Eye (tissue), 1 donor: ENCODE measurements at regions not wholly inside any gene's neighbourhood (a gene's known extent, or its start where the extent isn't known, plus 50 kb on each side); places are given as distances from the start of the nearest gene placed in this dataset.
"Not testable (repeated sequence)": the region's sequence is repeated elsewhere in the genome, so short reads cannot be mapped to it uniquely, and the experiment has no call there.

Experiments
- DNase-seq: peaks from one replicate; pipeline ENCODE4 v3.0.0-alpha.2; 2015

GRCh38 chr2:21908712-21909380, 785.1 kb downstream of the TDRD15 start:
- DNase-seq: not testable (repeated sequence)

GRCh38 chr2:21910832-21911507, 787.2 kb downstream of the TDRD15 start:
- DNase-seq: no peak

GRCh38 chr2:21912405-21912804, 788.6 kb downstream of the TDRD15 start:
- DNase-seq: no peak

DNA sequence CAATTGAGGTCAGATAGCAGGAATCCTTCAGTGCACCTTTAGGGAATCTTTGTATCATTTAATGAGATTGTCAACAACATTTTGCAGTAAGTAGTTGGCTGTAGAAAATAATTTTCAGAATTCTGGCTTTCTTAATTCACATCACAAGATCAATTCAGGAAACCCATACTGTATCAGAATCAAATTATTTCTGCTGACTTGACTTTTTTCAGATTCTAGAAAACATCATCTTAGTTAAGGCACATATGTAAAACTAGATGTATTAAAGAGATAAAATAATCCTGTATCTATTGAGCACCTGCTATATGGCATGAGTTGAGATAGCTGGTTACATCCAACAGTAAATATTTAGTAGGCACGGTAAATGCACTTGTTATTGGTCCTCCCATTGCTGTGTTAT, 791.4 kb downstream of the TDRD15 start:
- DNase-seq: no peak

- DNase-seq: peak; percentile 77
These were observed 793.3 kb downstream of the TDRD15 start for GRCh38 chr2:21916934-21917522.

DNA sequence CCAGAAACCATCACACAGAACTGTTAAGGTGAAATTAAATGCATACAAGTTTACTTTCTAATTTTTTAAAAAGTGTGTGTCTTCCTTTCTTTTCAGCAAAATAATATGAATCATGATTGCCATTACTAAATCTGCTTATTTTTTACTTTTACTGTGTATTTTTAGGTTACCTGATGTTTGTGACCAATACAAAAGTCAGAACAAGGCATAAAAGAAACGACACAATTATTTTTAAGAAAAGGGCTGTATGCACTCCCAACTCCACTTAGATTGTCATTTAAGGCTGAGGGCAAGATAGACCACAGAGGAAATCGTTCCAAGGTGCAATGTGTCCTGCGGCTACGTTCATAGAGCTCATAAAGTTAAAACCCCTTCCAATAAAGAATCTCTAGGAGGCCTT, 797.0 kb downstream of the TDRD15 start:
- no peak for DNase-seq

DNA sequence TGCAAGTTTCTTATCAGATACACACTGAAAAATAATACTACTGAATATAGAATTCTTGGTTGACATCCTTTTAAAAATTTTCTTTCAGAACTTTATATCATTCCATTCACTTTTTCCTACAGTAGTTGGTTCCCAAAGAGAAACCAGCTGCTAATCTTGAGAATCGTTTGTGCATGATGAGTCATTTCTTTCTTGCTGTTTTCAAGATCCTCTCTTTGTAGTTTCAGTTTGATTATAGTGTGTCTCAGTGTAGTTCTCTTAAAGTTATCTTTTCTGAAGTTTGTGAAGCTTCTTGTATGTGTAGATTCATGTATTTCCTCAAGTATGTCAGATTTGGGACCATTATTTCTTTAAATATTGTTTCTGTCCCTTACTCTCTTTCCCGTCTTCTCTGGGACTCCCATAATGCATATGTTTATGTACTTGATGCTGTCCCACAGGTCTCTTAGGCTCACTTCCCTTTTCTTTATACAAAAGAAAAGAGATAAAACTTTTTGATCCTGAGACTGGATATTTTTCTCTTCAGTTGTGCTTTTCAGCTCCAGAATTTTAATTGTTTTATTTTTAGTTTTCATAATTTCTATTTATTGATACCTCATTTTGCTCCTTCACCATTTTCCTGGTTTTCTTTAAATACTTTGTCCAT, 801.0 kb downstream of the TDRD15 start:
- DNase-seq: no peak

GRCh38 chr2:21928292-21928691, 804.5 kb downstream of the TDRD15 start:
- no peak for DNase-seq

DNA sequence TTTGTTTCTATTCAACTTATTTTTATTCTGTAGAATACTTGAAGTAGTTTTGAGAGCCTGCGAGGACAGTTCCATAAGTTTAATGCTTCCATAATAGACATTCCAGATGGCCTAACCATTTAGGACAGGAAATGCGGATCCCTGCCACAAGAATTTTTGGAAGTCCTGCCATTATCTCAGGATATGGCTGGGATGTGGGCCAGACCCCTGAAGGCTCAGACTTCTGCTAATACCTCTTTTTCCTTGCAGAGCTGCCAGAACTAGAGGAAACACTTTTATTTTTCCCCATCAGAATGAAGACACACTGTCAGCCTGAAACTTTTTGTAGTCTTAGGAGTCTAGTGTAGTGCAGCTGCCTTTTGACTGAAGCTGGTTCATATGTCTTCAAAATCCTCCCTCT, 806.5 kb downstream of the TDRD15 start:
- DNase-seq: no peak

DNA sequence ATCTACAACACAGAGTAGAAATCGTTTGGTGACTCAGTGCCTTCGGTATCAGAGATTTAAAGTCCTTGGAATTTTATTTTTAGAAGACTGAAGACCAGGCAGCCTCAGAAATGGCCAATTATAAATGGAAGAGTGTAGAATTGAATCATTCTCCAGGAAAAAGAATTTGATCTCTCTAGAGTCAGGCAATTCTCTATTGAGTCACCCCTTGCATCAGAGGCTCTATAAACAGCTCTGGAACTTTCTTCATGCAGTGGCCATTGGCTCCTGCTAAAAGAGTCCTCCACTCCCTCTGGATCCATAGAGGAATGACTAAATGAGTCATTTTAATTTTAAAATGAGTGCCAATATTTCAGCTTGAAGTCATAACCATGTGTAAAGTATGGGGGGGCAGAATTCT, 816.2 kb downstream of the TDRD15 start:
- DNase-seq: no peak

DNA sequence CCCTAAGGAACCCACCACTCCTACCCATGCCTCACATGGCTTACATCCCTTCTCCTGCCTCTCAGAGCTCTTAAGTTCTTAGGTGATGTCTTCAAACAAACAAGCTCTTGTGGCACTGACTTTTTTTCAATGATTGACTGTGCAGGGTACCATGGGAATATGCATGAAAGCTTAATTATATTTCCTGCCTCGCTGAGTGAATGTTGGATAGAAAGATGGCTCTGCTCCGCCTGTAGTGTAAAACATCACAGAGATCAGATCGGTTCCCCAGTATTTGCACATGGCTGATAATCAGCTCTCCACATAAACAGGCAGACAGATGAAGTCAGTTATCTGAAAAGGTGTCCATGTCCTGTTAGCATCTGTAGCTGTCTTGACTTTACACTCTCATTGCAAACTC, 820.8 kb downstream of the TDRD15 start:
- DNase-seq: peak; percentile 35

DNA sequence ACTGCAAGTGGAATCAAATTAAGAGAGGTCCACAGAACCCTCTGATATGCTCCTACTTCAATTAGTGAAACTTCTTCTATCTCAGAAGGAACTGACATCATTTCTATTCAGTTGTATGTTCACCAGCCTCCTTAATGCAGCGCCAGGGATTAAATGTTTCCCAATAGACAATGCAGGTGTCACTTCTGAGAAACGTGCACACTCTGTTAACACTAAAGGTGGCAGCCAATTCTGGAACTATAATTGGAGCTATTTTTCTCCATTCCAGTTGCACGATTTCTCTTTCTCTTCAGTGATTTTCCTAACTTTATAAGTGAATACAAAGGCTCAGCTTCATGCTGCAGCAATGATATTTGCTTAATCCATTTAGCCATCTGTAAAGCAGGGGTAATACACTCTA, 821.9 kb downstream of the TDRD15 start:
- DNase-seq: no peak

DNA sequence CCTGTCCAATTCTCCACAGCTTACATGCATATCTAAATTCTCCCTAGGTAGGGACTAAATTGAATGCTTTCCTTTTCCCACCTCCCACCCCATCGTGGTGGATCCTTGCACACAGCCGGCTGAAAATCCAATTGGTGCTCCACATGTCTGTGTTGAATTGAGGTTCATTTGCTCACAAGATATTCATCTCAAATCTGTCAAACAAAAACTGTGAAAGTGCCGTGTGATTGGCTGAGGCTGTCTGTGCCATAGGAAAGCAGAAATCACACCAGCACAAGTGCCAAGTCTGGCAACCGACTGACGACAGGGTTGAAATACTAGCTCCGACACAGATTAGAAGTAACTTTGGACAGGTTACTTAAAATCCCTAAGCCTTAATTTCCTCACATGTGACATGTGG, 823.3 kb downstream of the TDRD15 start:
- no peak for DNase-seq

- no peak for DNase-seq
These were observed 842.4 kb downstream of the TDRD15 start for GRCh38 chr2:21966139-21966538.

- no peak for DNase-seq
These were observed 847.2 kb downstream of the TDRD15 start for GRCh38 chr2:21970971-21971370.

- DNase-seq: peak; percentile 67
These were observed 848.8 kb downstream of the TDRD15 start for GRCh38 chr2:21972586-21972985.

DNA sequence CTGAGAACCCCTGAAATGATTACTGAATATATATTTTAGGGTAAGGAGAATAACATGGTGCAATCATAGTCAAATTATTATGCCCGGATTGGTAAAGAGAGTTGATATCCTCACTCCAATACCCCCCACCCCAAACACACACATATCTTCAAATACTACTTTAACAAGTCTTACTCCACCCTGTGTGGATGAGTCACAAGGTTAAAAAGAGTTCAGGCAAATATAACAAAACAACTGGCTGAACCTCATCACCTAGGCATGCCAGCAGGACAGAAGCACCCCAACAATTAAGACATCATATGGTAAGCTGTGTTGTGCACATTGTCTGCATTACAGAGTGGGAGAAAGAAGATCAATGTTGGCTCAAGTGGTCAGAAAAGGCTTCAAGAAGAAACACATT, 857.4 kb downstream of the TDRD15 start:
- no peak for DNase-seq

DNA sequence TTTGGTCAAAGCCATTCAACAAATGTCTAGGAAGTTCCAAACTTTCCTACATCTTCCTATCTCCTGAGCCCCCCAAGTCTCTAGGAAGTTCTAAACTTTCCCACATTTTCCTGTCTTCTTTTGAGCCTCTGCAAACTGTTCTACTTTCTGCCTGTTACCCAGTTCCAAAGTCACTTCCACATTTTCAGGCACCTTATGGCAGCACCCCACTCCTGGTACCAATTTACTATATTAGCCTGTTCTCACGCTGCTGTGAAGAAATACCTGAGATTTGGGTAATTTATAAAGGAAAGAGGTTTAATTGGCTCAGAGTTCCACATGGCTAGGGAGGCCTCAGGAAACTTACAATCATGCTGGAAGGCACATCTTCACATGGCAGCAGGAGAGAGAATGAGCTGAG, 869.2 kb downstream of the TDRD15 start:
- no peak for DNase-seq

DNA sequence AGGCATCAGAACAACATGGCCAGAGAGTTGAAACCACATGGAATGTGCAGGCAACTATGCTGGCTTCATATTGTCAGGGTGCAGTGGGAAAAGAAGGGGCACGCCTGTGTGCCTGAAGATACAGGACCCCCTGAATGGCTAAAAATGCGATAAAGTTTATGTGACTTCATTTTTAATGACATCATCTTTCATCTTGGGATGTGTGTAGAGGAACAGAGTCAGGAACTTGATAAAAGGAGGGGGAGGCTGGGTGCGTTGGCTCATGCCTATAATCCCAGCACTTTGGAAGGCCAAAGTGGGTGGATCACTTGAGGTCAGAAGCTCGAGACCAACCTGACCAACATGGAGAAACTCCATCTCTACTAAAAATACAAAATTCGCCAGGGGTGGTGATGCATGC, 872.6 kb downstream of the TDRD15 start:
- DNase-seq: no peak

- no peak for DNase-seq
These were observed 875.8 kb downstream of the TDRD15 start for GRCh38 chr2:21999522-21999921.

- DNase-seq: no peak
These were observed 878.3 kb downstream of the TDRD15 start for GRCh38 chr2:22002066-22002465.

DNA sequence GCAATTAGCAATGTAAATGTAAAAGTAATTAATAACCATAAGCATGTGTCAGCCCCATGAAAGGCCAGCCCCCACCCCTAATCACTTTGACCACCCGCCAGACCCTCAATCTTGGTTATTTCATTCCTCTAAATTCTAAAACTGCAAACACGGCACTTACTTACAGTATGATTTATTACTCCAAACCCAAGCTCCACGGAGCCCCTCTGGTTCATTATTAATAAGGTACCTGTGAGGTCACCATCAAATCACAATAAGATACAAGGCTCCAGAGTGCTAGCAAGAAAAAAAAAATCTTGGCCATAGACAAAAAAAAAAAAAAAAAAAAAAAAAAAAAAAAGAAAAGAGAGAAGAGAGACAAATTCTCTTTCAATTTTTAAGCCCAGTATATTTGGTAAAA, 879.5 kb downstream of the TDRD15 start:
- DNase-seq: no peak

- DNase-seq: peak; percentile 23
These were observed 887.3 kb downstream of the TDRD15 start for GRCh38 chr2:22011048-22011447.
